Left lobe of liver (tissue), 2 donors: ENCODE measurements at regions not wholly inside any gene's neighbourhood (a gene's known extent, or its start where the extent isn't known, plus 50 kb on each side); places are given as distances from the start of the nearest gene placed in this dataset.
"Not testable (repeated sequence)": the region's sequence is repeated elsewhere in the genome, so short reads cannot be mapped to it uniquely, and the experiment has no call there.

Source experiments
- ATAC-seq: fragments of 200-7000 bp; cut with Tn5 transposase; one replicate; pipeline ENCODE4 v1.9.1; 2020; ENCODE audit warnings: mild to moderate bottlenecking, moderate library complexity
- DNase-seq: peaks from one replicate; pipeline ENCODE4 v3.0.0-alpha.2; 2020; ENCODE audit warnings: low spot score
- donor health status: DM: no; HTN: no; CAD: no; lungs with moderate emphysema.
- donor health status: DM: no; HTN: yes; CAD: no.

DNA sequence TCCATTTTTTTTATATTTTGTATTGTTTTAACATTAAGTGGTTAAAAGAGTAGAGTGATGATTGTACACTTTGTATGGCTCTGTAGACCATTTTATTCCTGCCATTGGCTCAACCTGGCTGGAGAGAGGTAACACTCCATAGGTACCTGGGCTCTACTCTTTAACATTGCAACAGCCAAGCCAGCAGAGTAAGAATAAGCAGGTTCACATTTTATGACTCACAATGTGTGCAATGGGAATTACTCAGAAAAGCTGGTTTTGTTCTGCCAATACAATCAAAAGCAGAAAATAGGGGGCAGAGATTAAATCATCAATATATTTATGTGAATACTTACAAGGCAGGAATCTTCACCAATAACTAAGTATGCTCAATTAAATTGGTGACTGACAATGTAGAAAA is 1324.0 kb downstream of the AMY1C start:
- DNase-seq (no peak), ATAC-seq (no peak)

DNA sequence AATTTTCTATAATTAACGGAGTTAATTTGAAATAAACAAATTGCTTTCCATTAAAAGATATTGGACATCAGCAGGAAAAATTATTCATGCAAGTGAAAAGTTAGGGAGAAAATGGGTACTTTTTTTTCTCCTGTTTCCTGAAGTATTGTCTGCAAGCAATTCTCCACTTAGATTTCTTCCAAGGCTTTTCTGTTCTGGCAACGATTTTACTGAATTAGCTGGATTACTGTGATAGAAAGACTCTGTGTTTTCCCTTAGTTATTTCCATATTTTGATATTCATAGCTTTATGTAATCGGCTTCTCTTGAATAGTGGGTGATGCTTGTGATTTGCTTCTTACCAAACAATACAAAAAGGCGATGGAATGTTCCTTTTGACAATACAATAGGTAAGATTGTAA is 1333.9 kb downstream of the AMY1C start:
- no peak for ATAC-seq
- DNase-seq = no peak

DNA sequence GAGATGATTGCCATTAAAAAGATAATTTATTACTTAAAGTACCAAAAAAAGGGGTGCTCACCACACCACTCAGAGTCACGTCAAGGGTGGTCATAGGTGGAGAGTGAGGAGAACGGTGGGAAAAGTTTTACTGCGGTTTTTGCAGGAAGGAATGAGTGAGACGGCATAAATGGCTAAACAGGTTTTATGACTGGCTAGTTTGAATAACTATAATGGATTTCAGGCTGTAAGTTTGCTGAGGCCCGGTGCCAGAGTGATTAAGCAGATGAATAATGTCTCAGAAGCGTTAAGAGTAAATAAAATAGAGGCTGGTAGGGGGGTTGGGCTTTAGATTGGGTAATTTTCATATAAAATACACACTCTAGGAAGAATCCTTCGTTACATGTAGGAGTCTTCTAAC is 1337.8 kb downstream of the AMY1C start:
- ATAC-seq (no peak), DNase-seq (no peak)

DNA sequence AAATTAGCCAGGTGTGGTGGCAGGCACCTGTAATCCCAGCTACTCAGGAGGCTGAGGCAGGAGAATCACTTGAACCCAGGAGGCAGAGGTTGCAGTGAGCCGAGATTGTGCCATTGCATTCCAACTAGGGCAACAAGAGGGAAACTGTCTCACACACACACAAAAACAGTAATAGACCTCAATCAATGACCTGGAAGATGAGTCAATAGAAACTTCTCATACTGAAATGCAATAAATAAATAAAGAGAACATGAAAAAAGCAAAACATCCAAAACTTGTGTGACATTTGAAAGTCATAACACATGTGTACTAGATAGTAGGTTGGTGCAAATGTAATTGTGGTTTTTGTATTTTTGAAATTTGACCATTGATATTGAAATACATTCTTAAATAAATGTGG is 1338.5 kb downstream of the AMY1C start:
- ATAC-seq (no peak), DNase-seq (no peak)

DNA sequence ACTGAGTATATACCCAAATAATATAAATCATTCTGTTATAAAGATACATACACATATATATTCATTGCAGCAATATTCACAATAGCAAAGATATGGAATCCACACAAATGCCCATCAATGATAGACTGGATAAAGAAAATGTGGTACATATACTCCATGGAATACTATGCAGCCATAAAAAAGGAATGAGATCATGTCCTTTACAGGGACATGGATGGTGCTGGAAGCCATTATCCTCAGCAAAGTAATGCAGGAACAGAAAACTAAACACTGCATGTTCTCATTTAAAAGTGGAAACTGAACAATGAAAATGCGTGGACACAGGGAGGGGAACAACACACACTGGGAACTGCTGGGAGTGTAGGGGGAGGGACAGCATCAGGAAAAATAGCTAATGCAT is 1344.2 kb downstream of the AMY1C start:
- ATAC-seq, DNase-seq: not testable (repeated sequence)

DNA sequence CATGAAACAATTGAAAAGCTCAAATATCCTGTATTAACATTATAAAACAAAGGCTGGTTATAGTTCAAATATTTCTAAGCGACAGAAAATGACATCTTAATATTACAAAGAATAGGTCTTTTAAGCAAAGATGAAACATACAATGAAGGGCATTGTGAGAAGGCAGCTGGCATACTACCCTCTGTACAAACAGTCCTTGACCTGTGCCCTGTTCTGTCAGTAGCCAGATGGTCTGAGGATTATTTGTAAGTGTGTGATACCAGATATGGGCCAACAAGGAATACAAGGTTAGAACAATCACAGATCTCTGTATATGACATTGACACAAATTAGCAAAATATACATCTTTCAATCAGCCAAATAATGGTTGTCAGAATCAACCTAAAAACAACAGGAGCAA is 1350.4 kb downstream of the AMY1C start:
- DNase-seq = no peak
- ATAC-seq = no peak

DNA sequence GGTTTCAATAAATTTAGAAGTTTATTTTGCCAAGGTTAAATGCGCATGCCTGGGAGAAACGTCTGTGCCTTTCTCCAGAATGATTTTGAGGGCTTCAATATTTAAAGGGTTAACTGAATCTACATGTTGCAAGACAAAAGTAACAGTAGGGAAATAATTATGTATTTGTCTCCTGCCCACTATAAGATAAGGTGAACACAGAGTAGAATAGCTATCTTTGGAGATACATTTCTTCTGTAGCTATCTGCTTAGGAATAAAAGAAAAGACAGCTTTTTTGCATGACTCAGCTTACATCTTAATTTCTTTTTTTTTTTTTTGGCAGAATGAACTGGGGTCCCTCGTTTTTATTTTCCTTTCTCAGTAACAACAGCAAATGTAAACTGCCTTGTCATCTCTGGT is 1351.6 kb downstream of the AMY1C start:
- ATAC-seq = no peak
- no peak for DNase-seq

DNA sequence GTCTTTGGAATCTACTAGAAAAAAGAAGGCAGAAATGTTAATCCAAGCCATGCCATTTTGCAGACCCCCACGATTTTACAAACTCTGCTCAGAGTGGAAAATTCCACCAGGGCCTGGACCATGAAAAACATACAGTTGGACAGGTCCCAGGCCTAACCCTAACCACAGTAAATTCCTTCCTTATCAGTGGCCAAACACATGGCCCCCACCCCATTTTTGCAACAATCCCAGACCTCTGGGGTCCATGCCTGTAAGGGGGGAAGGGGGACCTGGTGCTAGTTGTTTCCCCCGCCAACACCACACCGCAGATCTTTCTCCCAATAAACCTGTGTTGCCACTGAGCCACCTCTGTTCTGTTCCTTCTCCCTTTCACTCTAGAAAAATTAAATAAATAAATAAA is 1352.7 kb downstream of the AMY1C start:
- DNase-seq (no peak), ATAC-seq (no peak)

DNA sequence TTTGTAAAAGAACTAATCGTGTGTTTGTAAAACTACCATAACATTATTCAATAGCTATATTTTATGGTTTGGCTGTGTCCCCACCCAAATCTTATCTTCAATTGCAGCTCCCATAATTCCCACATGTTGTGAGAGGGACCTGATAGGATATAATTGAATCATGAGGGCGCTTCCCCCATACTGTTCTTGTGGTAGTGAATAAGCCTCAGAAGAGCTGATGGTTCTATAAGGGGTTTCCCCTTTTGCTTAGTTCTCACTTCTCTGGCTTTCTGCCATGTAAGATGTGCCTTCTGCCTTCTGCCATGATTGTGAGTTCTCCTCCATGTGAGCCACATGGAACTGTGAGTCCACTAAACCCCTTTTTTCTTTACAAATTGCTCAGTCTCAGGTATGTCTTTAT is 1372.3 kb downstream of the AMY1C start:
- no peak for ATAC-seq

DNA sequence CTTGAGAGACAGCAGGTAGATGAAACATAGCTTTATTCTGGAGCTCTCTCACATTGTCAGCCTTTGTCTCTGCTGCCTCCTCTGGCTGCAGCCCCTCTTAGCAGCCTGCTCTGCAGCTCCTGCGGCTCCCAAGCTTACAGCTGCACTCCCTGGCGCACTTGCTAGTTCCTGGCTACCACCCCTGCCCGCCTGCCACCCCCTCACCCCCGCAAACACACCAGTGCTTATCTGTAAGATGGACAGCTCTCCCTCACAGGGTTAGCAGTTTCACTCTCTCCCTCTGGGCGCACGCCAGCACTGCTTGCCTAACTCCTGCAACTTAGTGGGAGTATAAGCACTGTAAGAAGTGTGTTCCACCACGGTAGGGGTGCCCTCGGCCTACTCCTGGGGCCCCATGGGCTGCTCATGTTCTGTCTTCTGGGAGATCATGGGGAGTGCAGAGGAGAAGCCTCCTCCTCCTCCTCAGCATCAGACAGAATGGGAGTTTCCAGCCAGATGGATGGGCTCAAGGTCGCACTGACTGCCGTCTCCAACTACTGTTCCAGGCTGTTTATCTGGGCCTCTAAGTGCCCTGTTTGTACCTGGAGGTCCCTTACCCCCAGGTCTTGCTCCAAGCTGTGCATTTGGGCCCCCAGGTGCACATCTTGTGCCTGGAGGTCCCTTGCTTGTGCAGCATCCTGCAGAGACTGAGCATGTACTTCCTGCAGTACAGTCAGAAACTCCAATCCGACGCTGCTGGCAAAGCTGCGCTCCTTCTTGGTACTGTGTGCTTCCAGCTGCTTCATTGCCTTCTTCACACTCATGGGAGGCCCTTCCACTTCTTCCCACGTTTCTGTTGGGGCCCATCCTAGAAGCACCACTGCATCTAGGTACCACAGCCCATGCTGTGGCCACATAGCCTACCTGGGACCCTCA is 1388.1 kb downstream of the AMY1C start:
- ATAC-seq (no peak), DNase-seq (no peak)

More for the DNA sequence above, 1372.3 kb downstream of the AMY1C start:
- no peak for DNase-seq

DNA sequence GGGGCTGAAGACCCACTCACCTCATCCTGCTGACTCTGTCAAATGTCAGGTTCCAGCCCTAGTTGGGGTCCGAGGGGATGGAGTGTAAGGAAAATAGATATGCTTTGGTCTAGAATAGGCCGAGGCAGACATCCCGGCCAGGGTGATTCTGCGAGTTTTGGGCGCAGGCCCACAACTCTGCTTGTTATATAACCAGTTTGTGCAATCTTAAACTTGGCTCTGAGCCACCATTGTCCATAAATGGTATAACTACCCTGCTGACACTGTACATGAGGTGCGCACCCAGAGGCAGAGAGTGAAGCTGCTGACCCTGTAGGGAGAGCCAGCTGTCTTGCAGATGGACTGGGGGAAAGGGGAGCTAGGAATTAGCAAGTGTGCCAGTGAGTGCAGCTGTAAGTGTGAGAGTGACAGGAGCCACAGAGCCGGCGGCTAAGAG is 1388.8 kb downstream of the AMY1C start:
- DNase-seq = no peak
- peak; percentile 24 for ATAC-seq

DNA sequence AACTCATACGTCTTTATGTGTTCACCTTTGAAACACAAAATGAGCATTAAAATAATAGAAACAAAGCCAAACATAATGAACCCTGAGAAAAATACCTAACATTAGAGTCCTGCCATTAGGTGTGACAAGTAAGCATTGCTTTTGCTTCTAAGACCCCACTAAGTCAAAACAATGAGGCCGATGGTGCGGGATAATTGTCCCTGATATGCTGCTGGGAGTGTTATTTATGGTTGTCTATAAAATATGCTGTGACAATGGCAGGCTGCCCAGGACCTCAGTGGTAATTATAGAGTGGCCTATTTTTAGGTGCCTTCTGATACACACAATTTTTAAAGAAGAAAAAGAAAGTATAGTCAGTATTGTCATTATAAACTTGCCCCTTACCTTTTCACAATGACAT is 1423.1 kb downstream of the AMY1C start:
- ATAC-seq (no peak), DNase-seq (no peak)

DNA sequence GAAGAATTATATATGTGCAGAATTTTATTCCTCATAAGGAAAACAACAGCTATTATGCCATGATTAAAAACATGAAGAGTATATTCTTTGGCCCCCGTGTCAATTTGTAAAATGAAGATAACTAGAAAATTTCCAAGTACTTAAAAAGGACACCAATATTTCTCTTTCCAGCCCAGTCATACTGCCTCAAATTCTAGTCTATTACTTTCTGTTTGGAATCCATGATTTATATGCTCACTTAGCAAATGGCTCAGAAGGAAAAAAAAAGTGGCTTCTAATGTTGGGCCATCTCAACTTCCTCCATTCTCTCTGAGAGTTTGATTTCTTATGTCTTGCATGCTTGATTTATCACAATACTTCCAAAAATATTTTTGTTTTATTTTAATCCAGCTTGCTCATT is 1431.1 kb downstream of the AMY1C start:
- no peak for DNase-seq
- no peak for ATAC-seq

DNA sequence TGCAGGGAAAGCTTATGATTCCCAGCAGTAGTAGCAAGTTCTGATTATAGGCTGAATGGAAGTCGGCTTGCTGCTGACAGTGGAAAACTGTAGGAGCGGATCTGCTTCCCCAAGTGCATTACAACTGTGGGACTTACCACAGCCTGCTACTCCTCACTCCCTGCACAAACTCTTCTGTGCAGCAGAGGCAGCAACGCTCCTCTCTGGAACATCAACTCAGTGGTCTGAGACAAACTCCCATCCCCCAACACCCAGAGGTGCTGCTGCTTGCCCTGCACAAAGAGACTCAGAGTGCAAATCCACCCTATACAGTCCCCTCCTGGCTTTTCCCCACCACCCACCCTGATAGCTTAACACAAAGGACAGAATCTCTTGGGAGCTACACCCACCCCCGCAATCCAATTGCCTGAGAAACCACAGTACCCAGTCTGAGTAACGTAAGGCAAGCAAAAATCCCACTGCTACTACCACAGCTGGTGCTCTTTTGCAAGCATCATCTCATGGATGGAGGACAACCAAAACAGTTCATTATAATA is 1455.2 kb downstream of the AMY1C start:
- ATAC-seq (no peak), DNase-seq (no peak)

DNA sequence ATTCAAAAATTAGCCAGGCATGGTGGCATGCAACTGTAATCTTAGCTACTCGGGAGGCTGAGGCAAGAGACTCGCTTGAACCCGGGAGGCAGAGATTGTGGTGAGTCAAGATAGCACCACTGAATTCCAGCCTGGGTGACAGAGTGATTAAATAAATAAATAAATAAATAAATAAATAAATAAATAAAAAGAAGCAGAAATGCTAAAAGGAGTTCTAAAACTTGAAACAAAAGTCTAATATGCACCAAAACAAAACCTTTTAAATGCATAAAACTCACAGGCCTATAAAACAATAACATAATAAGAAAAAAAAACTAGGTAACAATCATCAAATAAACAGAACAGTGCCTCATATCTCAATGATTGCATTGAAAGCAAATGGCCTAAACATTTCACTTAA is 1458.9 kb downstream of the AMY1C start:
- ATAC-seq = no peak
- DNase-seq = no peak

DNA sequence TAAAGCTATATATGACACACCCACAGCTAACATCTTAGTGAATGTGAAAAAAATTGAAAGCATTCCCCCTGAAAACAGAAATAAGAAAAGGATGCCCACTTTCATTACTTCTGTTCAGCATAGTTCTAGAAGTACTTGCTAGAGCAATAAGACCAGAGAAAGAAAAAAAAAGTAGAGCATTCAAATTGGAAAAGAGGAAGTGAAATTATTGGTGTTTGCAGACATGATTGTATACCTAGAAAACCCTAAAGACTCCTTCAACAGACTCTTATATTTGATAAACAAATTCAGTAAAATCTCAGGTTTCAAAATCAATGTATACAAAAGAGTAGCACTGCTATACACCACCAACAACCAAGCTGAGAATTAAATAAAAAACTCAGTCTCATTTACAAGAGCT is 1461.0 kb downstream of the AMY1C start:
- ATAC-seq = no peak
- DNase-seq = no peak

DNA sequence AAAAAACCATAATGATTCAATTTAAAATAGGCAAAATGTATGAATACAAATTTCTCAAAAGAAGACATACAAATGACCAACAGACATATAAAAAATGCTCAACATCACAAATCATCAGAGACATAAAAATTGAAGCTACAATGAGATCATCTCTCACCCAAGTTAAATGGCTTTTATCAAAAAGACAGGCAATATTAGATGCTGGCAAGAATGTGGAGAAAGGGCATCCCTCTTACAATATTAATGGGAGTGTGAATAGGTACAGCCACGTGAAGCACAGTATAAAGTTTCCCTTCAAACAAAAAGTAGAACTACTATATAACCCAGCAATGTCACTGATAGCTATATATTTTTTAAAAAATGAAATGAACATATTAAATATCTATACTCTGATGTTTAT is 1481.7 kb downstream of the AMY1C start:
- no peak for DNase-seq
- no peak for ATAC-seq

DNA sequence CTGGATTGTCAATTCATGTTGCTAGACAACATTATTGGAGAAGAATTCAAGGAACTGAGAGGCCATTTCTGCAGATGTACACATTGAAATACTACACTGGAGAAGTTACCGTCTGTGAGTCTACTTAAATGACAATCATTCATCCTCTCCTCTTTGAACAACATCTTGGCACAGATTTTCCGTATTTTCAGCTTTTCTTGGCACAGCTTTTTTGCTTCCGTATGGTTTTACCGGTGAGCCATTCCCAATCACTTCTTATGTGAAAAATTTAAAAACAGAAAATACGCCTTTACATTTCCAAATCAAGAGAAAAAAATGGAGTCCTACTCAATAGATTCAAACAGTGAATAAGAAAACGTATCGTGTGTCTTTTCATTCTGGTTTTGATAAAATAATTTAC is 1493.7 kb downstream of the AMY1C start:
- ATAC-seq (no peak), DNase-seq (no peak)

DNA sequence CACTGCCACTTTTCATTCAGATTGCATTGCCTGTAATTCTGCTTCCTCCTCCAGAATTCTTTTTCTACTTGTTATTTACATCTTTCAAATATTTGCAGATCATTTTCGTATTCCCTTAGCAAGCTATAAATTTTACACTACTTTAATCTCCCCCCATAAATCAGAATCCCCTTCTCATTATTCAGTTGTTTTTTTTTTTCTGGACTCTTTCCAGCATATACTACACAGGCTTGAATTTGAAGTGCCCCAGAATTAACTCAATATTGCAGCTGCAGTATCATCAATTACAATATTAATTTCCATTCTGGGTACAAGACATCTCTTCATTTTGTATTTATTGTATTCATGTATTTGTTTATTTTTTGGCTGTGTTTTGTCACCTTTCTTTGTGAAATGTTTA is 1494.3 kb downstream of the AMY1C start:
- ATAC-seq (no peak), DNase-seq (no peak)

DNA sequence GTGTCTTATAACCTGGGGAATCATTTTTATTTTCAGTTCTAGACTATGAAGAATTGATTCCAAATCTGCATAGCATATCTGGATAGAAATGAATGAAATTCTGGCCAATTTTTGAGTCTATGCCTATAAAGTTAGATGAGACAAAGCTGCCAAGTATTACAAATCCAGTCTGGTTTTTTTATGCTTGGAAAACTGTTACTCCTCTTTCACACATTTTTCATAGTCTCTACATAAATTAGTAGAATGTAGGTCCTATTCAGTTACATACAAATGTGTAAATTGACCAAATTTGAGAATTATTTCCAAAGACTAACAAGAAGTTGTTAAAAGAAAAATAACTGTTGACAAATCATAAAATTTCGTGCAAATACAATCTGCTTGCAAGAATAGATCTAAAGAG is 1505.2 kb downstream of the AMY1C start:
- ATAC-seq (no peak), DNase-seq (no peak)

DNA sequence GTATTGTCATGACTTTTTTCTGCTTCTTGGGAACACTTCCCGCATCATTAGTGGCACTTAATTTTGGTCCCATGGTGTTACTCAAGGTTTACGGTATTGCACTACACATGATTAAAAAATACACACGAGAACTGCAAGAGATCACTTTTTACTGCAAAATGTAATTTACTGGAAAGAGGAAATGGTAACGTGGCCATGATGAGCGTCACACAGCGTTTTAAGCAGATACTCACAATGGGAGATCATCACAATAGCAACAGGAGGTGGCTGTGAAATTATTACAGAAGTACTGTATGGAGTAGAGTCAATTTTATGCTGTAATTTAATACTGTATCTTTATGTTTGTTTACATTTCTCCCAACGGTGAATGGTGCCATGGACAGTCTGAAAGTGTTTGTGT is 1510.3 kb downstream of the AMY1C start:
- no peak for DNase-seq
- no peak for ATAC-seq

DNA sequence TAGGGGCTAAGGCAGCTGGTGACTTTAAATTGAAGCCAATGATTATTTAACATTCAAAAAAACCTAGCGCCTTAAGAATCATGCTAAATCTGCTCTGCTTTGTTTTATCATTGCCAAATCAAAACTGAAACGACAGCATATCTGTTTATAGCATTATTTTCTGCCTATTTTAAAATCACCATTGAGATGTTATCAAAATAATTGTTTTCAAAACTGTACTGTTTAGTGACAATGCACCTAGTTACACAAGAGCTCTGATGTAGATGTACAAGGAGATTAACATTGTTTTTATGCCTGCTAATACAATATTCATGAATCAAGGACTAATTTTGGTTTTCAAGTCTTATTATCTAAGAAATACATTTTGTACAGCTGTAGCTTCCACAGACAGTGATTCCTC is 1521.3 kb downstream of the AMY1C start:
- ATAC-seq (no peak), DNase-seq (no peak)

DNA sequence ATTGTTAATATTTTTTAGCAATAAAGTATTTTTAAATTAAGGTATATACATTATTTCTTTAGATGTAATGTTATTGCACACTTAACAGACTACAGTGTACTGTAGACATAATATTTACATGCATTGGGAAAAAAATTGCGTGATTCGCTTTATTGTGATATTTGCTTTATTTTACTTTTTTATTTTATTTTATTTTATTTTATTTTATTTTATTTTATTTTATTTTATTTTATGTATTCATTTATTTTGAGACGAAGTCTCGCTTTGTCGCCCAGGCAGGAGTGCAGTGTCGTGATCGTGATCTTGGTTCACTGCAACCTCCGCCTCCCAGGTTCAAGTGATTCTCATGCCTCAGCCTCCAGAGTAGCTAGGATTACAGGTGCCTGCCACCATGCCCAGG is 1522.7 kb downstream of the AMY1C start:
- not testable (repeated sequence) for DNase-seq, ATAC-seq
